ENCODE measurements at regions not wholly inside any gene's neighbourhood (a gene's known extent, or its start where the extent isn't known, plus 50 kb on each side); places are given as distances from the start of the nearest gene placed in this dataset.
A peak's percentile ranks its signal among the peaks of the same experiment; 100 is the strongest.

DNA sequence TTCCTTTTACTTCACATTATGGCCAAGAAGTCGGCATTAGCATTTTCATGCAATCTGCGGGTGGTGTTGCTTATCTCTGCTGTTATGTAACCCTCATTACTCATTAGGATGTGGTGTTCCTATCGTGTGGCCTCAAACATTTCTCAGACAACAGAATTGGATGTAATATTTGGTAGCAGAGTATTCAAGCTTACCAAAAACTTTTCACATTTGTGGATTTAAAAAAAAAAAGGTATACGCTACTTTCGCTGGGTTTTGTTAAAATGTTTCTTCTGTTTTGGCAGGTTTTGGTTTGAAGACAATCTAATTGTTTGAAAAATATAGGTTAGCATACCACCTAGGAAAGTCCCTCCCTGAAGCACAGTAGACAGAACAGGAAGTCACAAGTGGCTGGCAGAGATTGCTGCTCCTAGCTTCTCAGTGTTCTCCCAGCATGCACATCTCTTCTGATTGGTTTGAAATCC, 128.8 kb downstream of the GATA3 start:
- TF ChIP-seq, protein P1, sequence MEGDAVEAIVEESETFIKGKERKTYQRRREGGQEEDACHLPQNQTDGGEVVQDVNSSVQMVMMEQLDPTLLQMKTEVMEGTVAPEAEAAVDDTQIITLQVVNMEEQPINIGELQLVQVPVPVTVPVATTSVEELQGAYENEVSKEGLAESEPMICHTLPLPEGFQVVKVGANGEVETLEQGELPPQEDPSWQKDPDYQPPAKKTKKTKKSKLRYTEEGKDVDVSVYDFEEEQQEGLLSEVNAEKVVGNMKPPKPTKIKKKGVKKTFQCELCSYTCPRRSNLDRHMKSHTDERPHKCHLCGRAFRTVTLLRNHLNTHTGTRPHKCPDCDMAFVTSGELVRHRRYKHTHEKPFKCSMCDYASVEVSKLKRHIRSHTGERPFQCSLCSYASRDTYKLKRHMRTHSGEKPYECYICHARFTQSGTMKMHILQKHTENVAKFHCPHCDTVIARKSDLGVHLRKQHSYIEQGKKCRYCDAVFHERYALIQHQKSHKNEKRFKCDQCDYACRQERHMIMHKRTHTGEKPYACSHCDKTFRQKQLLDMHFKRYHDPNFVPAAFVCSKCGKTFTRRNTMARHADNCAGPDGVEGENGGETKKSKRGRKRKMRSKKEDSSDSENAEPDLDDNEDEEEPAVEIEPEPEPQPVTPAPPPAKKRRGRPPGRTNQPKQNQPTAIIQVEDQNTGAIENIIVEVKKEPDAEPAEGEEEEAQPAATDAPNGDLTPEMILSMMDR (conservative IDR thresholded peaks at IDR 0.05; ENCODE audit: low read depth, low read length), result no peak
- peak; percentile 75 for DNase-seq (ENCODE audit: low read depth)
- no peak overlapping the region for H3K4me3 ChIP-seq (ENCODE audit: low read depth, low read length)

DNA sequence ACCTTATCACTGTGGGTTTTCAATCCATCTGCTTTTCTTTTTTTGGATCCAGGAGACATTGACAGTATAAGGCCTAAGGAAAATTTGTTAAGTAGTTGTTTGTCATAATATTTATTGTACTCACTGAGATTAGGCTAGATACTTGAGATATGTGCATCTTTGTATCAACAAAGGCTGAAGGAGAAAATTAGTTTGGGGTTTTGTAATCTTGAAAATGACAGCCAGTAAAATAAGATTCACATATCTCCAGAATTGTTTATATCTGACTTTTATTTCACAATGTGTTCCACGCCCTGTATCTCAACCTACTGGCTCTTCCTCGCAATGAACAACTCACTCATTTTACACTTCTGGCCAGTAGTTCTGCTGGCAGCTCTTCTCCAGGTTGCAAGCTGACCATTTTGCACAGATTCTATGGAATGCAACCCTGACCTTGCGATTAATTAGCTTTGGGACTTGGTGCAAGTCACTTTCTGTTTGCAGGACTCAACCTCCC, 132.7 kb downstream of the GATA3 start:
- no peak overlapping the region for H3K4me3 ChIP-seq (ENCODE audit: low read depth, low read length)
- no peak for DNase-seq (ENCODE audit: low read depth)
- TF ChIP-seq, protein P1 (conservative IDR thresholded peaks at IDR 0.05; ENCODE audit: low read depth, low read length), result no peak

DNA sequence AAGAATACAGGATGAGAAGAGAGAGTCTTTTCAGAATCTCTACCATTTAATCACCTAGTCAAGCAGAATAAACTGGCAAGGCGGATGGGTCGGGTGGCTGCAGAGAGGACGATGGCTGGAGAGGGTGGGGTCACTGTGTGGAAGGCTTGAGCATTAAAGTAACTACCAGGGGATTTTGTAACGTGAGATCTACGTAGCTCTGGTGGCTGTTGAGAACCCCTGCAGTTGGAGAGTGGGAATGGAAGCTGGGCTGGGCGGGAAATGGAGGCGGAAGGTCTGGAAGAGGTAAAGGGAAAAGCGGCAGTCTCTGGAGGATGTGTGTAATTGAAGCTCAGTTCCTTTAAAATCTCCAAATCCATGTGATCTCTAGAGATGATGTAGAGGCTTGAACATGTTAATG, 135.0 kb downstream of the GATA3 start:
- no peak overlapping the region for H3K4me3 ChIP-seq (ENCODE audit: low read depth, low read length)
- TF ChIP-seq, protein P1 (conservative IDR thresholded peaks at IDR 0.05; ENCODE audit: low read depth, low read length), result no peak
- no peak for DNase-seq (ENCODE audit: low read depth)

DNA sequence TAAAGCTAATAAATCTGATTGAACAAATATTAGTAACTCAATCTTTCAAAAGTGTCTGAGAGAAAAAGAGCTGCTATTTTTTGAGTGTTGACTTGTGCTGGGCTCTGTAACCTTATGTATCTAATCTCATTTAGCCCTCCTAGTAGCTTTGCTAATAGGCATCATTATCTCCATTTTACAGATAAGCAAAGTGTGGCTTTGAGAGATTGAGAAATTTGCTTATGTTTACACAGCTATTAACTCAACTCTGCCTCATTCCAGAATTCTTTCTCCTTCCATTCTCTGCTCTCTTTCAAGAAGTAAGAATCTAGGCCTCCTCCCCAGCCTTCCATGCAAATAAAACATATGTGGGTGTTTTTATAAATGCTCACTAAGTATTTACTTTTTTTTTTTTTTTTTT, 137.8 kb downstream of the GATA3 start:
- DNase-seq (ENCODE audit: low read depth), result no peak
- no peak overlapping the region for H3K4me3 ChIP-seq (ENCODE audit: low read depth, low read length)
- TF ChIP-seq, protein P1 (conservative IDR thresholded peaks at IDR 0.05; ENCODE audit: low read depth, low read length), result no peak

DNA sequence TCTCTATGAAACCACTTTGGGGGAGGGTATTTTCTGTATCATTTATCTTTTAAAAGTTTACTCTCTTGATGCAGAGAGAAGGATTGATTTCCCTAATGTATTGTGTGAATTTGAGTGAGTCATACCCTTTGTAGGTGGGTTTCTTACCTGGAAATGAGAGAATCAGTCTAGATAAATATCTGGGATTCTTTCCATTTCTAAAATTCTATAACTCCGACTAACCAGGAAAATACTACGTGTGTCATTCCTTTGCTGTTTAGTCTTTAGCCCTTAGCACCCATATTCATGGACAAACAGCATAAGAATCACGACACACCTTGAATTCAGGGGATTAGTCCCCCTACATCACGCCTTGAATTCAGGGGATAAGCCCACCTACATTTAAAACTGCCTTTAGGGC, 139.1 kb downstream of the GATA3 start:
- TF ChIP-seq, protein P1 (conservative IDR thresholded peaks at IDR 0.05; ENCODE audit: low read depth, low read length), result no peak
- no peak for DNase-seq (ENCODE audit: low read depth)
- no peak overlapping the region for H3K4me3 ChIP-seq (ENCODE audit: low read depth, low read length)

DNA sequence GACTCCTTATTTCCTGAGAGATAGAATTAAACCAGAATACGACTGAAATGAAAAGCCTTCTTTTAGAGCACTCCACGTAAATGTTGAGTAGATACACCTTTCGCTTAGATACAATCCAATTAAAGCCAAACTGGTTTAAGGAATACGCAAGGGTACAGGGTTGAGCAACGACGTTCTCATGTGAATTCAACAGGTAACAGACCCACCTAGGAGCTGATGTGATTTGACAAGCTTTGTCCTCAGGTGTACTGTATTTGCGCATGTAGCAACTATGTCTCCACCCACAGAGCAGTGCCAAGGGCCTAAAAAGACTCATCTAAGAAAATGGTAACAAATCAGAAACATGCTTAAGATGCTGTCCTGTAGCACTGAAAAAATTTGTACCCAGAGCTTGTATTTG, 139.6 kb downstream of the GATA3 start:
- no peak for DNase-seq (ENCODE audit: low read depth)
- TF ChIP-seq, protein P1 (conservative IDR thresholded peaks at IDR 0.05; ENCODE audit: low read depth, low read length), result no peak

DNA sequence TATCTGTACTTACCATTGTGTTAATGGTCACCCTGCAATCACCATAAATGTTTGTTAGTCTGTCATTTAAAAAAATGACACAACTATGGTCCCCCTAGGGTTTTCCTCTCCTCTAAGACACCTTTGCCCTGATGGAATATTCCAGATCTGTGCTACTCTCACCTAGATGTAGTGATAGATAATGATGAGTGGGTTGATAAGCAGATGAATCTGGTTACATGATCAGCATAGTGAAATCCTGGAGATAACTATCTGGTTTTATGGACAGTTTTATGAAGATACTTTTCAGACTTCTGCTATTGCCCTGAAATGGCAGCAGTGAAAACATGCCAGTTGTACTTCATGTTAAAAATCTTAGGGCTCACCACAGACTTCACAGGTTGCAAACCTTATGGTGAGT, 152.4 kb downstream of the GATA3 start:
- DNase-seq (ENCODE audit: low read depth), result no peak
- TF ChIP-seq, protein P1 (conservative IDR thresholded peaks at IDR 0.05; ENCODE audit: low read depth, low read length), result no peak
- no peak overlapping the region for H3K4me3 ChIP-seq (ENCODE audit: low read depth, low read length)

More for the DNA sequence above, 139.6 kb downstream of the GATA3 start:
- no peak overlapping the region for H3K4me3 ChIP-seq (ENCODE audit: low read depth, low read length)

All from choroid plexus epithelial cell (primary cell).